ENCODE measurements at regions not wholly inside any gene's neighbourhood (a gene's known extent, or its start where the extent isn't known, plus 50 kb on each side); places are given as distances from the start of the nearest gene placed in this dataset.
"Not testable (repeated sequence)": the region's sequence is repeated elsewhere in the genome, so short reads cannot be mapped to it uniquely, and the experiment has no call there.

DNA sequence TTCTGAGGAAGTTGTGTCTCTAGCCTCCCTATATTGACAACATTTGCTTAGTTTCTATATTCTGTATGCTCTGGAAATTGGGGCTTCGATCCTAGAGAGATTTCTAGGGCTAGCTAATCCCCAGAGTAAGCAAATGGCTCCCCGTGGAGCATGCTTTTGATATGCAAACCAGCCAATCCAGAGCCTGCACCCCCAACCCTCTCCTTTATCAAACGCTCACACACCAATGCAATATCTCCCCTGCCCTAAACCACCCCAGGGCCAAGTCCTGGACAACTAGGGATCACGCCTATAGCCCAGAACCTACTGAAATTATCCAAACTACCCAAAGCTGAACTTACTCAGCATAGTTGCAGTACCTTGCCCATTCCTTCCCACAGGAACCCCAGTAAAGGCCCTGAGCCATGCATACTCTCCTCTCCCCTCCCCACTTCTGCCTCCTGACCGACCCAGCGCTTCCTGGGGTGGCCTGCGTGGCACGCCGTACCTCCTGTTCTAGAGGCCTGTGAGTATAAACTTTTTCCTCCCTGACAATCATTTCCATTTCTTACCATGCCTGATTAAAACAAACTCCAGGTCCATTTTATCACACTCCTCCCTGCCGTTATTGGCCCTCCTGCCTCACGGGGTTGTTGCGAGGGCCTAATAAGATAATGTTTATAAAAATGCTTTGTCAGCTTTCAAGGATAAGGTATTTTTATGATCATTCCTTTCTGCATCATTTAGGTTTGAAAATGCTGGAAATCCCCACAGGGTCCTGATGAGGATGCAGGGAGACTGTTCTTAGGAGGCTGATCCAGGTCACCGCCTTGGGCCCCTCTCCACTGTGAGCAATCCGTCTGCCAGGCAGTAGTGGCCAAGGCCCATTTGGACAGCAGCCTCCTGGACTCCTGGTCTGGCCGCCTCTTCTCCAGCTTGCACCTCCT lies 102.7 kb downstream of the TENT5C start:
- Histone ChIP-seq H3K27me3 (ENCODE audit: control insufficient read depth, insufficient read depth) (no peaks in the 10 kb centered on the region), H3K4me1 (ENCODE audit: control insufficient read depth, insufficient read depth, low read length) (no peaks in the 10 kb centered on the region), H3K4me3 (ENCODE audit: low read length) (no peak overlapping the region), H3K27ac (ENCODE audit: low read length) (no peak overlapping the region), H3K9me3 (ENCODE audit: control insufficient read depth, low read length) (no peaks in the 10 kb centered on the region)
- ATAC-seq (peak; percentile 52 to 68), DNase-seq (peak in 2 of 3 donors; percentile 65 to 69)
- 69% methylated on average over 15 of the region's 15 CpGs for WGBS
- intact Hi-C loops (cut with DNase I), result no loop called here

DNA sequence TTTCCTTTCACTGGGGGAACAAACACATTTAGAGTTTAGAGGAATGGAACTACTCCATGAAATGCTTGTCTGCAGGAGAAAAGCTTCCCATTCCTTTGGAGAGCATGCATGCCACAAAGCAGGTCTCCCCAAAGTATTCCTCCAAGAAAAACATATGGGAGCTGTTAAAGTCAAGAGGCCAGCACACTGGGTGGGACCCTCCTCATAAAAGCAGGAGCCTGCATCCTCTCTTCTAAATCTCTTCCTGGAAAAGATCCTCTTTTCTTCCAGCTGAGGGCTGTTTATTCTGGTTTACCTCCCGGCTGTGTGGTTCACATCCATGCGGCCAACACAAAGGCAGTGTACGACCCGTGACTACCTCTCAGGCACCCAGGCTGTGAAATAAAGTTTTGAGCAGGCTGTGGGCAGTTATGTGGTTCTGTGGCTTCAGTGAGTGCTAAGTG lies 103.4 kb downstream of the TENT5C start:
- intact Hi-C loops (cut with DNase I), result no loop called here
- 59% methylated on average over 4 of the region's 4 CpGs for WGBS

DNA sequence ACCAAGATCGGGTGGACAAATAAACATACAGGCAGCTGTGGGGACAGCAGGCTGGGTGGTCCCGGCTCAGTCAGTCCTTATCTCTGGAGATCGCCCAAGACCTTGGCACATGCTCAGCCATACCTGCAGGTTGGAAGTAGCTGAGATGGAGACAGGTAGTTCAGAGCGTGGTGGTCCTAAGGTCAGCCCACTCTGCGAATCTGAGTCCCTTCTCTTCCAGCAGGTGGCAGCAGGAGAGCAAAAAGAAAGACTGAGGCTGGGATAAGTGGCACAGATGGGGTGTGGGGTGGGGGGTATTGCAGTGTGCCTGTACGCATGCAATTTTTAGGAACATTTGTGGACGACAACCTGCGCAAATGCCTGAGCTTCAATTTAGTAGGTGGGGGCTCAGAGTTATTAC lies 104.9 kb downstream of the TENT5C start:
- DNase-seq (no peak), ATAC-seq (no peak)
- Histone ChIP-seq H3K27me3 (ENCODE audit: control insufficient read depth, insufficient read depth) (no peaks in the 10 kb centered on the region), H3K4me3 (ENCODE audit: low read length) (no peak overlapping the region), H3K9me3 (ENCODE audit: control insufficient read depth, low read length) (no peaks in the 10 kb centered on the region), H3K27ac (ENCODE audit: low read length) (no peak overlapping the region), H3K4me1 (ENCODE audit: control insufficient read depth, insufficient read depth, low read length) (no peaks in the 10 kb centered on the region)
- WGBS, result 88% methylated on average over 8 of the region's 8 CpGs
- intact Hi-C loops (cut with DNase I), result no loop called here

More for the DNA sequence above, 103.4 kb downstream of the TENT5C start:
- DNase-seq (no peak), ATAC-seq (no peak)
- Histone ChIP-seq H3K9me3 (ENCODE audit: control insufficient read depth, low read length) (no peaks in the 10 kb centered on the region), H3K27ac (ENCODE audit: low read length) (no peak overlapping the region), H3K4me3 (ENCODE audit: low read length) (no peak overlapping the region), H3K4me1 (ENCODE audit: control insufficient read depth, insufficient read depth, low read length) (no peaks in the 10 kb centered on the region), H3K27me3 (ENCODE audit: control insufficient read depth, insufficient read depth) (no peaks in the 10 kb centered on the region)

DNA sequence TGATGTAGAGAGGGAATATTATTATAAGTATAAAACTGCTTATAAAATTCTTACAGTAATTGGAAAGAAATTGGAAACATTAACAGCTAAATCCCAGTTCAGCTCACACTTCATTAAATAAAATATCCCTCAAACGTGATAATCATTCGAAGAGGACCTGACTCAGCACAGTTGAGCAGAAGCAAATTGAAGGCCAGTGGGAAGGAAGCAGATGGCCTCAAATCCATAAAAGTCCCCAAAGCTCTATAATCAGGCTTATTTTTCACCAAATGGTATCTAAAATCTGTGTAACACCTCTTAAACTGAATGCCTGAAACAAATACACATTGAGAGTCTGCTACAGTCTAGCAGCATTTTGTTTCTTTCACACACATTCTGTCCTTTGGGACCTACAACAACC lies 106.8 kb downstream of the TENT5C start:
- Histone ChIP-seq H3K4me1 (ENCODE audit: control insufficient read depth, insufficient read depth, low read length) (no peaks in the 10 kb centered on the region), H3K4me3 (ENCODE audit: low read length) (no peak overlapping the region), H3K9me3 (ENCODE audit: control insufficient read depth, low read length) (no peaks in the 10 kb centered on the region), H3K27ac (ENCODE audit: low read length) (no peak overlapping the region), H3K27me3 (ENCODE audit: control insufficient read depth, insufficient read depth) (no peaks in the 10 kb centered on the region)
- ATAC-seq (no peak), DNase-seq (no peak)
- intact Hi-C loops (cut with DNase I), result no loop called here
- WGBS, result 64% methylated on average over 2 of the region's 2 CpGs

DNA sequence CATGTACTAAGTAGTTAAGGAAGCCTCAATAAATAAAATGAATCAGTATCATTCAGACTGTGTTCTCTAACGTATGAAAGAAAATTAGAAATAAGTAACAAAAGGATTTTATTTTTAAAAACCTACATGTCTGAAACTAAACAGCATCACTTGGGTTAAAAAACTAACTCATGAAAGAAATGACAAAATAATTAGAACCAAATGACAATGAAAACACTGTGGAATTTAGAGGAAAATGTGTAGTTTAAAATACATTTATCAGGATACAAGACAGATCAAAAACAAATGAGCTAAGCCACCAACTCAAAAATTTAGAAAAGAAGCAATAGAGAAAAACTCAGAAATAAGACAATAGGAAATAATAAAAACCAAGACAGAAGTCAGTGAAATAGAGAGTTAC lies 108.7 kb downstream of the TENT5C start:
- Histone ChIP-seq H3K27me3 (ENCODE audit: control insufficient read depth, insufficient read depth) (no peaks in the 10 kb centered on the region), H3K27ac (ENCODE audit: low read length) (no peak overlapping the region), H3K4me3 (ENCODE audit: low read length) (no peak overlapping the region), H3K9me3 (ENCODE audit: control insufficient read depth, low read length) (no peaks in the 10 kb centered on the region), H3K4me1 (ENCODE audit: control insufficient read depth, insufficient read depth, low read length) (no peaks in the 10 kb centered on the region)
- ATAC-seq (no peak), DNase-seq (no peak)
- 57% methylated on average over 1 of the region's 1 CpG for WGBS
- intact Hi-C loops (cut with DNase I), result no loop called here

DNA sequence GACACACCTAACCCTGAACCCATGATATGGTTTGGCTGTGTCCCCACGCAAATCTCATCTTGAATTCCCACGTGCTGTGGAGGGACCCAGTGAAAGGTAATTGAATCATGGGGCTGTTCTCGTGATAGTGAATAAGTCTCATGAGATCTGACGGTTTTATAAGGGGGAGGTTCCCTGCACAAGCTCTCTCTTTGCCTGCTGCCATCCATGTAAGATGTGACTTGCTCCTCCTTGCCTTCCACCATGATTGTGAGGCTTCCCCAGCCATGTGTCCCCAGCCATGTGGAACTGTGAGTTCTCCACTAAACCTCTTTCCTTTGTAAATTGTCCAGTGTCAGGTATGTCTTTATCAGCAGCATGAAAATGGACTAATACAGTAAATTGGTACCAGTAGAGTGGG lies 110.2 kb downstream of the TENT5C start:
- H3K27ac ChIP-seq (ENCODE audit: low read length); H3K4me3 ChIP-seq (ENCODE audit: low read length); H3K4me1 ChIP-seq (ENCODE audit: control insufficient read depth, insufficient read depth, low read length); H3K9me3 ChIP-seq (ENCODE audit: control insufficient read depth, low read length); H3K27me3 ChIP-seq (ENCODE audit: control insufficient read depth, insufficient read depth); ATAC-seq; DNase-seq; intact Hi-C loops (cut with DNase I): not testable (repeated sequence)
- WGBS, result 80% methylated on average over 4 of the region's 4 CpGs

DNA sequence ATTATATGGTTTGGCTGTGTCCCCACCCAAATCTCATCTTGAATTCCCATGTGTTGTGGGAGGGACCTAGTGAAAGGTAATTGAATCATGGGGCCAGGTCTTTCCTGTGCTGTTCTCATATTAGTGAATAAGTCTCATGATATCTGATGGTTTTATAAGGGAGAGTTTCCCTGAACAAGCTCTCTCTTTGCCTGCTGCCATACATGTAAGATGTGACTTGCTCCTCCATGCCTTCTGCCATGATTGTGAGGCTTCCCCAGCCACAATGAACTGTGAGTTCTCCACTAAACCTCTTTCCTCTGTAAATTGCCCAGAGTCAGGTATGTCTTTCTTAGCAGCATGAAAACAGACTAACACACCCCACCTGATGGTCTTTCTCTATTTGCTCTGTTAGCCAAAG lies 112.1 kb downstream of the TENT5C start:
- ATAC-seq; H3K27ac ChIP-seq (ENCODE audit: low read length); H3K4me3 ChIP-seq (ENCODE audit: low read length); DNase-seq; H3K27me3 ChIP-seq (ENCODE audit: control insufficient read depth, insufficient read depth); intact Hi-C loops (cut with DNase I); H3K9me3 ChIP-seq (ENCODE audit: control insufficient read depth, low read length); H3K4me1 ChIP-seq (ENCODE audit: control insufficient read depth, insufficient read depth, low read length): not testable (repeated sequence)

DNA sequence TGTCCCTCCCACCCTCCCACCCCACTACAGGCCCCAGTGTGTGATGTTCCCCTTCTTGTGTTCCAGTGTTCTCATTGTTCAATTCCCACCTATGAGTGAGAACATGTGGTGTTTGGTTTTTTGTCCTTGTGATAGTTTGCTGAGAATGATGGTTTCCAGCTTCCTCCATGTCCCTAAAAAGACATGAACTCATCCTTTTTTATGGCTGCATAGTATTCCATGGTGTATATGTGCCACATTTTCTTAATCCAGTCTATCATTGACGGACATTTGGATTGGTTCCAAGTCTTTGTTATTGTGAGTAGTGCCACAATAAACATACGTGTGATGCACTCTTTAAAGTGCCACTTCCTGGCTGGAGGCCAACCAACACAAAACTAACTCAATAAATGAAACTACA lies 112.7 kb downstream of the TENT5C start:
- H3K27ac ChIP-seq (ENCODE audit: low read length); DNase-seq; H3K4me3 ChIP-seq (ENCODE audit: low read length); H3K9me3 ChIP-seq (ENCODE audit: control insufficient read depth, low read length); H3K4me1 ChIP-seq (ENCODE audit: control insufficient read depth, insufficient read depth, low read length); intact Hi-C loops (cut with DNase I); ATAC-seq; H3K27me3 ChIP-seq (ENCODE audit: control insufficient read depth, insufficient read depth): not testable (repeated sequence)
- WGBS, result 58% methylated on average over 2 of the region's 2 CpGs

DNA sequence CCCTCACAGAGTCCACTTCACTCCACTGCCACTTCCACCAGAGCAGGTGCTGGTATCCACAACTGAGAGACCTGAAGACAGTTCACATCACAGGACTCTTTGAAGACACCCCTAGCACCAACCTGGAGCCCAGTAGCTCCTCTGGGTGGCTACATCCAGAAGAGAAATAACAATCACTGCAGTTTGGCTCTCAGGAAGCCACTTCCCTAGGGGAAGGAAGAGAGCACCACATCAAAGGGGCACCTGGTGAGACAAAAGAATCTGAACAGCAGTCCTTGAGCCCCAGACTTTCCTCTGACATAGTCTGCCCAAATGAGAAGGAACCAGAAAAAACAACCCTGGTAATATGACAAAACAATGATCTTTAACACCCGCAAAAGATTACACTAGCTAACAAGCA lies 113.2 kb downstream of the TENT5C start:
- DNase-seq (no peak), ATAC-seq (no peak)
- intact Hi-C loops (cut with DNase I), result no loop called here
- no peak overlapping the region for H3K4me3 ChIP-seq (ENCODE audit: low read length)
- WGBS, result 86% methylated on average over 1 of the region's 1 CpG
- H3K27me3 ChIP-seq (ENCODE audit: control insufficient read depth, insufficient read depth), result no peaks in the 10 kb centered on the region
- no peaks in the 10 kb centered on the region for H3K9me3 ChIP-seq (ENCODE audit: control insufficient read depth, low read length)
- no peak overlapping the region for H3K27ac ChIP-seq (ENCODE audit: low read length)
- no peaks in the 10 kb centered on the region for H3K4me1 ChIP-seq (ENCODE audit: control insufficient read depth, insufficient read depth, low read length)

DNA sequence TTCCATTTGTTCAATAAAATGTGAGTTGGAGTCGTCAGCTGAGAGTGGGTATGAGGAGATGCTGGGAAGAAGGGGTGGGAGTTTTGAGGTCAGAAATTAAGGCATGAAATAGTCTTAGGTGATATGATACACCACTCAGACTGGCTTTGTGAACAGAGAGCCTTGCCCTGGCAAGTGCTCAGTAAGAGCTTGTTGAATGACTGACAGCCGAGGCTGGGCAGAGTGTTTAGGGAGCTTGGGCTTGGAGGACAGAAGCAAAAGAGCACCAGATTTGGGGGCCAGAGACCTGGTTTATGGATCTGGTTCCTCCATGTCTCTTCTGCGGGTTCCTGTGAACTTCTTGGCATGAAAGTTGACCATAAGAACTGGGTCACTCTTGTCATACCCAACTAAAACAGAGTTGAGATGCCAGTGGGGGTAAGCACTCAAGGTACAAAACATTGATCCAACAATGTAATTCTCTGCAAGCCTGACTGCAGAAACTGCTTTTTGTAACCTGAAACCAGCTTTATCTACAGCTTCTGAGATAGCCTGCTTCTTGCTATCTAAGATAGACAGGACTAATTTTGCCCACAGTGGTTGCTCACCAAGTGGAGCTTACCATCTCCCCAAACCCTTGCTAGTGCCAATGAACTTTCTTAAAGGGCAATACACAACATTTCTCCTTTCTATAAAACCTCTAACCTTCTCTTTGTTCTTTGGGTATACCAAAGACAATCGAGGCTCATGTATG lies 126.4 kb downstream of the TENT5C start:
- intact Hi-C loops (cut with DNase I), result no loop called here
- 77% methylated on average over 4 of the region's 4 CpGs for WGBS
- ATAC-seq, result no peak

DNA sequence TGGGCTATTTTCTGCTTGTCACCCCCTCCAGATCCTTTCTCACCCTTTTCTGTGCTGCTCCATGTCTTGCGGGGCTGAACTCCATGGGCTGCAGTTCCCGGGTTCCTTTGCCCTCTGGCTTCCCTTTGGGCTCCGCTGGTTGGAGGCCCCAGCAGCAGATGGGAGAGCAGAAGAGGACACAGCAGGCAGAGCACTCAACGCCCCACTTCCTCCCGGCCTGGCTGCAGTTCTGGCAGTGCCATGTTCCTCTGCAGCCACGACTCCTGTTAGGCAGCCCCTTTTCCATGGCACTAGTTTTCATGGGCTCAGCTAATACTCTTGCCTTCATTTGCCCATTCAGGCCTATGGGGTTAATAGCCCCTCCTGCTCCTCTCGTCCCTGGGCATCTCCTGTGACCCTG lies 127.1 kb downstream of the TENT5C start:
- intact Hi-C loops (cut with DNase I), result no loop called here
- no peak for DNase-seq
- 85% methylated on average over 7 of the region's 7 CpGs for WGBS

More for the DNA sequence above, 126.4 kb downstream of the TENT5C start:
- no peaks in the 10 kb centered on the region for H3K27me3 ChIP-seq (ENCODE audit: control insufficient read depth, insufficient read depth)
- H3K4me3 ChIP-seq (ENCODE audit: low read length), result no peak overlapping the region
- no peak overlapping the region for H3K27ac ChIP-seq (ENCODE audit: low read length)
- no peaks in the 10 kb centered on the region for H3K9me3 ChIP-seq (ENCODE audit: control insufficient read depth, low read length)
- DNase-seq, result no peak
- H3K4me1 ChIP-seq (ENCODE audit: control insufficient read depth, insufficient read depth, low read length), result peaks cover 2% of the 10 kb centered on the region

More for the DNA sequence above, 127.1 kb downstream of the TENT5C start:
- Histone ChIP-seq H3K27ac (ENCODE audit: low read length) (no peak overlapping the region), H3K4me3 (ENCODE audit: low read length) (no peak overlapping the region), H3K4me1 (ENCODE audit: control insufficient read depth, insufficient read depth, low read length) (peaks cover 2% of the 10 kb centered on the region), H3K9me3 (ENCODE audit: control insufficient read depth, low read length) (no peaks in the 10 kb centered on the region), H3K27me3 (ENCODE audit: control insufficient read depth, insufficient read depth) (no peaks in the 10 kb centered on the region)
- ATAC-seq, result no peak
